Naive thymus-derived CD8-positive, alpha-beta T cell (primary cell): ENCODE measurements at regions not wholly inside any gene's neighbourhood (a gene's known extent, or its start where the extent isn't known, plus 50 kb on each side); places are given as distances from the start of the nearest gene placed in this dataset.
"Not testable (repeated sequence)": the region's sequence is repeated elsewhere in the genome, so short reads cannot be mapped to it uniquely, and the experiment has no call there.

Experiments used
- ATAC-seq, 2 donors: fragments of 150-1000 bp; cut with Tn5 transposase in 1 of 2; sonication (Bioruptor Pico), chemical (Tn5 transposase) in 1 of 2; 1 replicate in 1 of 2; 2 replicates in 1 of 2; pipeline ENCODE4 v1.10.0; 2021; ENCODE audit warnings: mild to moderate bottlenecking in 2 of 2, moderate library complexity in 2 of 2
- POLR2A ChIA-PET: fragments of 350-600 bp; sonication (Branson Sonifier 250); formaldehyde crosslinking; loops from one replicate; lab custom pipeline; 2021; ENCODE audit warnings: antibody characterized with exemption; lab: Charles Lee
- DNase-seq, 10 donors: peaks; one replicate each; pipeline versions ENCODE4 v3.0.0 to v3.0.0-alpha.2; 2020 to 2022
- H3K27ac Mint-ChIP-seq, 10 donors: one replicate each; pipeline ENCODE4 v1.8.0; 2020 to 2022; ENCODE audit warnings: mild to moderate bottlenecking in 10 of 10, mixed read lengths in 10 of 10, moderate library complexity in 4 of 10, inconsistent platforms in 1 of 10
- H3K27me3 Mint-ChIP-seq, 5 donors: one replicate each; pipeline ENCODE4 v1.8.0; 2021 to 2022; ENCODE audit warnings: mixed read lengths in 5 of 5
- H3K36me3 Mint-ChIP-seq, 3 donors: one replicate each; pipeline ENCODE4 v1.8.0; 2020 to 2022; ENCODE audit warnings: mixed read lengths in 3 of 3, mild to moderate bottlenecking in 2 of 3, inconsistent platforms in 1 of 3
- H3K4me1 Mint-ChIP-seq, 4 donors: one replicate each; pipeline ENCODE4 v1.8.0; 2021 to 2022; ENCODE audit warnings: mixed read lengths in 4 of 4
- H3K4me3 Mint-ChIP-seq, 10 donors: one replicate each; pipeline ENCODE4 v1.8.0; 2020 to 2022; ENCODE audit warnings: mild to moderate bottlenecking in 10 of 10, mixed read lengths in 10 of 10, moderate library complexity in 6 of 10, inconsistent platforms in 1 of 10
- H3K9me3 Mint-ChIP-seq, 9 donors: one replicate each; pipeline ENCODE4 v1.8.0; 2020 to 2022; ENCODE audit warnings: mixed read lengths in 9 of 9, mild to moderate bottlenecking in 3 of 9, inconsistent platforms in 1 of 9, moderate library complexity in 1 of 9

DNA sequence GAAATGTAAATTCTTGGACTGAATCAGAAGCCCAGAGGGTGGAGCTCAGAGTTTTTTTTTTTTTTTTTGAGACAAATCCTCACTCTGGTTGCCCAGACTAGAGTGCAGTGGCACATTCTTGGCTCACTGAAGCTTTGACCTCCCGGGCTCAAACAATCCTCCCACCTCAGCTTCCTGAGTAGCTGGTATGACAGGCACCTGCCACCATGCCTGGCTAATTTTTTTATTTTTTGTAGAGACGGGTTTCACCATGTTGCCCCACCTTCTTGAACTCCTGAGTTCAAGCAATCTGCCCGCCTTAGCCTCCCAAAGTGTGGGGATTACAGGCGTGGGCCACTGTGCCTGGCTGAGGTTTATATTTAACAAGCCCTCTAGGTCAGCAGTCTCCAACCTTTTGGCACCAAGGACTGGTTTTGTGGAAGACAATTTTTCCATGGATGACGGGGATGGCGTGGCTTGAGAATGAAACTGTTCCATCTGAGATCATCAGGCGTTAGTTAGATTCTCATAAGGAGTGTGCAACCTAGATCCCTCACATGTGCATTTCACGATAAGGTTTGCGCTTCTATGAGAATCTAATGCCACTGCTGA lies 76.7 kb downstream of the FHIP1A start:
- Mint-ChIP-seq H3K27me3 (peaks cover 5 to 24% (median 15%) of the 10 kb centered on the region in 5 donors), H3K27ac (no peak overlapping the region), H3K9me3 (peaks cover 2 to 21% (median 6%) of the 10 kb centered on the region in 9 donors), H3K4me3 (no peak overlapping the region), H3K36me3 (peaks cover 3 to 14% (median 6%) of the 10 kb centered on the region in 3 donors), H3K4me1 (no peaks in the 10 kb centered on the region)
- ATAC-seq (no peak), DNase-seq (no peak)
- POLR2A ChIA-PET = no interaction called here

DNA sequence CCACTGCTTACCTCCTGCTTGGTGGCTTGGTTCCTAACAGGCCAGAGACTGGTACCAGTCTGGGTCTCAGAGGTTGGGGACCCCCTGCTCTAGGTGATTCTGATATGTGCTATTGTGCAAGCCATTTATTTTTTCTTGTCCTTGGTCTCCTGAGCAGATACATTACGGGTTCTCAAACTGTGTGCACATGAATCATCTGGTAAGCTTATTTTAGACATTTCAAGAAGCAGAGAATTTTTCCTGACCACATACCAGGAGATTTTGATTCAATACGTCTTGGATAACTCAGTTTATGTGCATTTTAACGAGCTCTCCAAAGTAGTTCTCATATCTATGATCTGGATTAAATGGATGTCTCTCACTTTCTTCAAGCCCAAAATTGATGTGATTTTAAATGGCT lies 77.2 kb downstream of the FHIP1A start:
- POLR2A ChIA-PET = no interaction called here
- no peaks in the 10 kb centered on the region for H3K4me1 Mint-ChIP-seq
- ATAC-seq (no peak), DNase-seq (no peak)
- no peak overlapping the region for H3K4me3 Mint-ChIP-seq
- peaks cover 2 to 27% (median 11%) of the 10 kb centered on the region in 9 donors for H3K9me3 Mint-ChIP-seq
- H3K36me3 Mint-ChIP-seq = peaks cover 3 to 20% (median 10%) of the 10 kb centered on the region in 3 donors
- peaks cover 5 to 24% (median 15%) of the 10 kb centered on the region in 5 donors for H3K27me3 Mint-ChIP-seq
- no peak overlapping the region for H3K27ac Mint-ChIP-seq

DNA sequence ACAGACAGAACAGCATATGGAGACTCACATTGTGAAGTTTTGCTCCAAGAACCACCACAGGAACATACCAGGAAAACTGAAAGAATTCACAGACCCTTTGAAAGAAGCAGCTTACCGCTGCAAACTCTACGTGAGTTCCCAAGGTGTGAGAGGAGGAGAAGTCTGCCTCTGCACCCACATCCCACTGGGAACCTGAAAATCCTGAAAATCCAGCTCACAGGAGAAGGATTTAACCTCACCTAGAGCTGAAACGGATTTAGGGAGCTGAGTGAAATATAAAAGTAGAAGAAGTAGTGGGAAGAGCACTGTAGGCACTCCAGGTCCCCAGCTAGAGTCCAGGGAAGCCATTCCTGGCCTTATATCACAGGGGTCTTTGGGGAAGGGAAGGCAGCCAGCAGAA lies 80.0 kb downstream of the FHIP1A start:
- Mint-ChIP-seq H3K4me1 (no peaks in the 10 kb centered on the region), H3K36me3 (peaks cover 3 to 30% (median 23%) of the 10 kb centered on the region in 3 donors), H3K9me3 (peaks cover 9 to 49% (median 24%) of the 10 kb centered on the region in 9 donors), H3K27me3 (peaks cover 7 to 26% (median 17%) of the 10 kb centered on the region in 5 donors), H3K27ac (no peak overlapping the region), H3K4me3 (no peak overlapping the region)
- POLR2A ChIA-PET = no interaction called here
- ATAC-seq = no peak
- DNase-seq = no peak

DNA sequence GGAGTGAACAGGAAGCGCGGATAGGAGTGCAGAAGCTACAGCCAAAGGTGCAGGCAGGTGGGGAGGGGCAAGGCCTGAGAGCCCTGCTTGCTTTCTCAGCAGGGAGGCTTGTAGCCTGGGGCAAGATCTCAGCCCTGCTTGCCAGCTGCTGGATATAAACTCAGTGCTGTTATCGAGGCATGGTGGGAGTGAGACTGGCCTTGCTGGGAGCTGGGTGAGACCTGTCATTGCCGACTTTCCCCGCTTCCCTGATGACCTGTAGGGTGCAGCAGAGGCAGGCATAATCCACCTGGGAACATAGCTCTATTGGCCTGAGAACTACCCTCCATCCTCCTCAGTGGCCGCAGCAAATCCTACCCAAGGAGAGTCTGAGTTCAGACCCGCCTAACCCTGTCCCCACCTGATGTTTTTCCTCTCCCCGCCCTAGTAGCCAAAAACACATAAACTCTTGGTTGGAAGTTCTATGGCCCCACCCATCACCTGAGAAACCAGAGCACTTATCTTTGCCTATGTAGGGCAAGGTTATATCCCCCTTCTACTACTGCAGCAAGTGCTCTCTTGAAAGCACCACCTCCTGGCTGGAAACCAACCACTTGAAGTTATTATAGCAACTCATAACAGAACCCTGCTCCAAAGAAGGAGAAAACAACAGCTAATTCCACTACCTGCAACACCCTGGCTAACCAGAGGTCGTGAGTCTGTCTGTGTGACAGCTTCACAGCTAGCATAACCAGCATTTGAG lies 80.7 kb downstream of the FHIP1A start:
- H3K27me3 Mint-ChIP-seq = peaks cover 7 to 23% (median 16%) of the 10 kb centered on the region in 5 donors
- ATAC-seq (no peak), DNase-seq (no peak)
- POLR2A ChIA-PET = no interaction called here
- H3K4me1 Mint-ChIP-seq = no peaks in the 10 kb centered on the region
- no peak overlapping the region for H3K27ac Mint-ChIP-seq
- H3K36me3 Mint-ChIP-seq = peaks cover 3 to 30% (median 23%) of the 10 kb centered on the region in 3 donors
- peaks cover 9 to 54% (median 25%) of the 10 kb centered on the region in 9 donors for H3K9me3 Mint-ChIP-seq
- no peak overlapping the region for H3K4me3 Mint-ChIP-seq

DNA sequence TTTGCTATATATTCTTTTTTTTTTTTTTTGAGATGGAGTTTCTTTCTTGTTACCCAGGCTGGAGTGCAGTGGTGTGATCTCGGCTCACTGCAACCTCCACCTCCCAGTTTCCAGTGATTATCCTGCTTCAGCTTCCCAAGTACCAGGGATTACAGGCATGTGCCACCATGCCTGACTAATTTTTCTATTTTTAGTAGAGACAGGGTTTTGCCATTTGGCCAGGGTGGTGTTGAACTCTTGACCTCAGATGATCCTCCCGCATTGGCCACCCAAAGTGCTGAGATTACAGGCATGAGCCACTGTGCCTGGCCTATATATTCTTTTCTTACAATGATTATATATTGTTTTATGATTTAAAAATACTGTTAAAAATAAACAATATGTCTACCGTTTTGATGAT lies 86.6 kb downstream of the FHIP1A start:
- POLR2A ChIA-PET, ATAC-seq: not testable (repeated sequence)
- H3K36me3 Mint-ChIP-seq = peaks cover 0 to 37% (median 30%) of the 10 kb centered on the region in 3 donors

DNA sequence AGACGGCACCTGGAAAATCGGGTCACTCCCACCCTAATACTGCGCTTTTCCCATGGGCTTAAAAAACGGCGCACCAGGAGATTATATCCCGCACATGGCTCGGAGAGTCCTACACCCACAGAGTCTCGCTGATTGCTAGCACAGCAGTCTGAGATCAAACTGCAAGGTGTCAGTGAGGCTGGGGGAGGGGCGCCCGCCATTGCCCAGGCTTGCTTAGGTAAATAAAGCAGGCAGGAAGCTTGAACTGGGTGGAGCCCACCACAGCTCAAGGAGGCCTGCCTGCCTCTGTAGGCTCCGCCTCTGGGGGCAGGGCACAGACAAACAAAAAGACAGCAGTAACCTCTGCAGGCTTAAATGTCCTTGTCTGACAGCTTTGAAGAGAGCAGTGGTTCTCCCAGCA lies 102.6 kb downstream of the FHIP1A start:
- H3K36me3 Mint-ChIP-seq, H3K27me3 Mint-ChIP-seq, H3K27ac Mint-ChIP-seq, H3K4me1 Mint-ChIP-seq, POLR2A ChIA-PET, H3K4me3 Mint-ChIP-seq, ATAC-seq, DNase-seq, H3K9me3 Mint-ChIP-seq: not testable (repeated sequence)

More for the DNA sequence above, 86.6 kb downstream of the FHIP1A start:
- H3K27ac Mint-ChIP-seq, H3K4me3 Mint-ChIP-seq, H3K4me1 Mint-ChIP-seq, DNase-seq, H3K27me3 Mint-ChIP-seq: not testable (repeated sequence)
- H3K9me3 Mint-ChIP-seq = peaks cover 11 to 73% (median 29%) of the 10 kb centered on the region in 9 donors

DNA sequence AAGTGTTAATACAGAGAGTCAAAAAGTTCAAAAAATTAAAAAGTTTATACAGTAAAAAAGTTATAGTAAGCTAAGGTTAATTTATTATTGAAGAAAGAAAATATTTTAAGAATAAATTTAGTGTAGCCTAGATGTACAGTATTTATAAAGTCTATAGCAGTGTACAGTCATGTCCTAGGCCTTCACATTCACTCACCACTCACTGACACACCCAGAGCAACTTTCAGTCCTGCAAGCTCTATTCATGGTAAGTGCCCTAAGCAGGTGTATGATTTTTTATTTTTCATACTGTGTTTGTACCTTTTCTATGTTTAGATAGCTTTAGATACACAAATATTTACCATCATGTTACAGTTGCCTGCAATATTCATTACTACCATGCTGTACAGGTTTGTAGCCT lies 108.9 kb downstream of the FHIP1A start:
- Mint-ChIP-seq H3K4me3 (no peak overlapping the region), H3K9me3 (peaks cover 0 to 1% (median 0%) of the 10 kb centered on the region in 9 donors), H3K27ac (no peak overlapping the region), H3K4me1 (no peaks in the 10 kb centered on the region), H3K27me3 (peaks cover 0 to 2% (median 0%) of the 10 kb centered on the region in 5 donors), H3K36me3 (no peaks in the 10 kb centered on the region)
- no peak for ATAC-seq
- POLR2A ChIA-PET = no interaction called here
- DNase-seq = no peak

DNA sequence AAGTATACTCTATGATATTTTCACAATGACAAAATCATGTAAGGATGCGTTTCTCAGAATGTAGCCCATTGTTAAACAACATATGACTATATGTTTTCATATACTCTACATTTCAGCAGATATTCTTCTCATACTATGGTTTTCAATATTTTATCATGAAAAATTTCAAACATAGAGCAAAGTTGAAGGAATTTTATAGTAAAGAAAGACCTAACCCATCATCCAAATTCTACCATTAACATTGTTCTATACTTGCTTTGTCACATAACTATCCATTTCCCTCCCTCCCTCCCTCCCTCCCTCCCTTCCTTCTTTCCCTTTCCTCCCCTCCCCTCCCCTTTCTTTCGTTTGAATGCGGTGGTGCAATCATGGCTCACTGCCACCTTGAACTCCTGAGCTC lies 109.4 kb downstream of the FHIP1A start:
- Mint-ChIP-seq H3K4me3 (no peak overlapping the region), H3K4me1 (no peaks in the 10 kb centered on the region), H3K9me3 (peaks cover 0 to 1% (median 0%) of the 10 kb centered on the region in 9 donors), H3K27me3 (peaks cover 0 to 2% (median 0%) of the 10 kb centered on the region in 5 donors), H3K36me3 (no peaks in the 10 kb centered on the region), H3K27ac (no peak overlapping the region)
- POLR2A ChIA-PET = no interaction called here
- ATAC-seq = no peak
- DNase-seq = no peak

DNA sequence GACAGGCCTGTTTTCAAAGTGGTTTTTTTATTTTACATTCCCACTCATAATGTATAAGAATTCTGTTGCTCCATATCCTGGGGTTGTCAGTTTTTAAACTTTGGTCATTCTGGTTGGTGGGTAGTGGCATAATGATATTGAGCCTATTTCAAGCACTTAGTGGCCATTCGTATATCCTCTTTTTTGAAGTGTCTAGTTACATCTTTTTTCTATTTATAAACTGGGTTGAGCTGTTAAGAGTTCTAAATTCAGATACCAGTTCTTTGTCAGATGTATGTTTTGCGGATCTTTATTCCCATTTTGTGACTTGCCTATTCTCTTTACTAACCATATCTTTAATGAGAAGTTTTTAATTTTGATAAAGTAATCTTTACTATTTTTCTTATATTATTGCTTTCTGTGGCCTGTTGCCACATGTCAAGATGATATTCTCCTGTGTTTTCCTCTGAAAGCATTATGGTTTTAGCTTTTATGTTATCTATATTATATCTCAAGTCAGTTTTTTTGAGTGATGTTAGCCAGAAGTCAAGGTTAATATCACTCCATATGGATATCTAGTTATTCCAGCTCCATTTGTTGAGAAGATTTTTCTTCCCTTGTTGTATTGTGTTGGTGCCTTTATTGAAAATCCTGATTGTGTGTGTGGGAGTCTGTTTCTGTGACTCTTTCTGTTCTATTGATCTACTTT lies 110.9 kb downstream of the FHIP1A start:
- peaks cover 0 to 1% (median 0%) of the 10 kb centered on the region in 9 donors for H3K9me3 Mint-ChIP-seq
- peaks cover 0 to 2% (median 0%) of the 10 kb centered on the region in 5 donors for H3K27me3 Mint-ChIP-seq
- POLR2A ChIA-PET = no interaction called here
- no peak overlapping the region for H3K27ac Mint-ChIP-seq
- DNase-seq (no peak), ATAC-seq (no peak)
- H3K36me3 Mint-ChIP-seq = no peaks in the 10 kb centered on the region
- peaks cover 2 to 7% (median 4%) of the 10 kb centered on the region in 4 donors for H3K4me1 Mint-ChIP-seq
- no peak overlapping the region for H3K4me3 Mint-ChIP-seq

DNA sequence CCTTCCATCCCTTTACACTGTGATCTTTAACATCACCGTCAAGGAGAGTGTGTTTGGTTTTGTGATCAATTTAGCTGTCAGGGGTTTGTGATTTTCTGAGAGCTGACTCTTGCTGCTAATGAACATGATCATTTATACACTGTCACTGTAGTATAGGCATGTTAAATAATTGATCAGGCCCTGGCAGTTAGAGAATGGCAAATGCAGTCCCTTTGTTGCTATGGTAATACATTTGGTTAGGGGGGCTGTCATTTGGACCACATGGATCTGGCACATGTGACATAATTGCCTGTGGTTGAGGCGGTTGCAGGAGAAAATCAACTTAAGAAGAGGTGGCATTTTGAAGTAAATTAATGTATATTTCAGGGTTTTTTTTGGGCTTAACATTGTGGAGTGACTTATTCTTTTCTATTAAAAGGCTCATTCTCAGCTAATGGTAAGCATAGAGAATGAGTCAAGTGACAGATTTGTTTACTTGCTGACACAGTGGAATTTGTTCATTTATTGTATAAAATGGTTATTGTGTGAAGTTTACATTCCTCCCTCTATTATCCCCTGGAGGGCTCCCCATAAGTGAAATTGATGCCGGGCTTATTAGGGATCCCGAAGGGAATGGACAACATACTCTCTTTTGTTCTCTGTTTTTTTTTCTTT lies 114.0 kb downstream of the FHIP1A start:
- POLR2A ChIA-PET = no interaction called here
- peaks cover 2 to 7% (median 4%) of the 10 kb centered on the region in 4 donors for H3K4me1 Mint-ChIP-seq
- H3K4me3 Mint-ChIP-seq = no peak overlapping the region
- DNase-seq = no peak
- ATAC-seq = no peak
- no peak overlapping the region for H3K27ac Mint-ChIP-seq
- H3K36me3 Mint-ChIP-seq = no peaks in the 10 kb centered on the region
- no peaks in the 10 kb centered on the region for H3K9me3 Mint-ChIP-seq
- H3K27me3 Mint-ChIP-seq = peaks cover 0 to 2% (median 0%) of the 10 kb centered on the region in 5 donors

DNA sequence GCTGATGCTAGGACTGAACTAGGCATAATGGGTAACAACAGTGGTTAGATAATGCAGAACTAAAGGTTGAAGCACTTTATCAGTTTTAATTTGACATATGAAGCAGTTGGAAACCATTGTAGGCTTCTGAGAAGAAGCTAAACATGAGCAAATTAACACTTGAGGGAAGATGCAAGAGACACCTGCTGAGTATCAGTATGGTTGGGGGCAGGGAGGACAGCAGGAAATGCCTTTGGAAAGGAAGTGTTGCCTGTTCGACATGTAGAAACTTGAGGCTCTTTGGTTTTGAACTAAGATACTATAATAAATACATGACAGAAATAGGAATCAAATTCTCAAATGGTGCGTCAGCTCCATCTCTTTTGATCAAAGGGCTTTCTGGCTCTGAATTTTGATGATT lies 115.6 kb downstream of the FHIP1A start:
- Mint-ChIP-seq H3K4me3 (no peak overlapping the region), H3K27me3 (peaks cover 0 to 2% (median 0%) of the 10 kb centered on the region in 5 donors), H3K4me1 (peaks cover 2 to 7% (median 4%) of the 10 kb centered on the region in 4 donors), H3K36me3 (no peaks in the 10 kb centered on the region), H3K27ac (no peak overlapping the region), H3K9me3 (no peaks in the 10 kb centered on the region)
- no peak for DNase-seq
- POLR2A ChIA-PET = no interaction called here
- no peak for ATAC-seq

DNA sequence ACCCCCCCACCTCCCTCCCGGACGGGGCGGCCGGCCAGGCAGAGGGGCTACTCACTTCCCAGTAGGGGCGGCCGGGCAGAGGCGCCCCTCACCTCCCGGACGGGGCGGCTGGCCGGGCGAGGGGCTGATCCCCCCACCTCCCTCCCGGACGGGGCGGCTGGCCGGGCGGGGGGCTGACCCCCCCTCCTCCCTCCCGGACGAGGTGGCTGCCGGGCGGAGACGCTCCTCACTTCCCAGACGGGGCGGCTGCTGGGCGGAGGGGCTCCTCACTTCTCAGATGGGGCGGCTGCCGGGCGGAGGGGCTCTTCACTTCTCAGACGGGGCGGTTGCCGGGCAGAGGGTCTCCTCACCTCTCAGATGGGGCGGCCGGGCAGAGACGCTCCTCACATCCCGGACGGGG lies 117.5 kb downstream of the FHIP1A start:
- ATAC-seq, H3K36me3 Mint-ChIP-seq, H3K4me1 Mint-ChIP-seq, POLR2A ChIA-PET, H3K27me3 Mint-ChIP-seq, DNase-seq, H3K27ac Mint-ChIP-seq, H3K9me3 Mint-ChIP-seq, H3K4me3 Mint-ChIP-seq: not testable (repeated sequence)
